OCI-LY3 (cell line): ENCODE measurements at regions not wholly inside any gene's neighbourhood (a gene's known extent, or its start where the extent isn't known, plus 50 kb on each side); places are given as distances from the start of the nearest gene placed in this dataset.

ENCODE experiments used
- CTCF ChIP-seq: fragments of 200-600, 300-600 bp; sonication (generic); IDR thresholded peaks from 2 replicates; pipeline ENCODE4 v1.5.1; 2014; ENCODE audit warnings: antibody characterized with exemption, low read length, low read depth
- EZH2phosphoT487 ChIP-seq: fragments of 200-600 bp; shearing (Covaris generic); IDR thresholded peaks from 2 replicates; pipeline ENCODE4 v1.6.1; 2018; ENCODE audit warnings: antibody characterized with exemption, mixed run types, low read depth

- TF ChIP-seq EZH2phosphoT487 = no peak
- no peak for TF ChIP-seq CTCF
Measured at GRCh38 chr3:167057581-167057980, 322.5 kb downstream of the ZBBX start.
